Globus pallidus (tissue), 1 donor: ENCODE measurements at regions not wholly inside any gene's neighbourhood (a gene's known extent, or its start where the extent isn't known, plus 50 kb on each side); places are given as distances from the start of the nearest gene placed in this dataset.
"Not testable (repeated sequence)": the region's sequence is repeated elsewhere in the genome, so short reads cannot be mapped to it uniquely, and the experiment has no call there.

Experiments used
- DNase-seq: peaks from one replicate; pipeline ENCODE4 v3.0.0-alpha.2; 2015; ENCODE audit warnings: low spot score

DNA sequence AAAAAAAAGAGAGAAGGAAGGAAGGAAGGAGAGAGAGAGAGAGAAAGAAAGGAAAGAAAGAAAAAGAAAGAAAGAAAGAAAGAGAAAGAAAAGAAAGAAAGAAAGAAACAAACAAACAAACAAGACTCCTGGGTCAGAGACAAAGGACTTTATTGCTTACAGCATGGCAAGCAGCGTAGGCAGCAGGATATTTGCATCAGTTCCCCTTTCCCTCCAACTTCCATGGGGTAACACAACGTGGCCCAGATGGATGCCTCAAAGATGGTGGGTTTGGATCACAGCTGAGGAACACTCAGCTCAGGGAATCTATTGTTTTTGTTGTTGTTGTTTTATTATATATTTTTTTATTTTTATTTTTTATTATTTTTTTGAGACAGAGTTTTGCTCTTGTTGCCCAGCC lies 128.5 kb upstream of the VKORC1L1 start:
- no peak for DNase-seq

- DNase-seq = no peak
These were observed 126.5 kb upstream of the VKORC1L1 start for GRCh38 chr7:65746398-65746669.

- no peak for DNase-seq
These were observed 123.8 kb upstream of the VKORC1L1 start for GRCh38 chr7:65749039-65749438.

GRCh38 chr7:65749518-65749917 lies 123.4 kb upstream of the VKORC1L1 start:
- DNase-seq = no peak

- peak; percentile 91 for DNase-seq
These were observed 122.1 kb upstream of the VKORC1L1 start for GRCh38 chr7:65750511-65751344.

GRCh38 chr7:65754070-65754469 lies 118.8 kb upstream of the VKORC1L1 start:
- DNase-seq = not testable (repeated sequence)

GRCh38 chr7:65758991-65759390 lies 113.9 kb upstream of the VKORC1L1 start:
- not testable (repeated sequence) for DNase-seq

GRCh38 chr7:65762712-65763111 lies 110.2 kb upstream of the VKORC1L1 start:
- not testable (repeated sequence) for DNase-seq

DNA sequence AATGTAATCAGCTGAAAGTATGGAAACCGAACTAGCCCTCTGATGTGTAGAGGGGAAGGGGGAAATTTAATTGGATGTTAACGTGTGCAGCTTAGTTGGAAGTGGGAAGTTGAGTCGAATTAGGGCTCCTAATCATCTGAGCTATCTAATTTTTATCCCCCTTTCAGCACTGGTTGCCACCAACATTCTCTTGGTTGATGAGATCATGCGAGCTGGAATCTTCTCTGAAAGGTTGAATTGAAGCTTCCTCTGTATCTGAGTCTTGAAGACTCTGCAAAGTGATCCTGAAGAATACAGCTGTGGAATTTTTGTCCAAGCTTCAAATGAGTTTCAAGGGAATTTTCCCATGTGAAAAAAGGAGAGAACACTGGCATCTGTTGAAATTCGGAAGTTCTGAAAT lies 109.8 kb upstream of the VKORC1L1 start:
- DNase-seq = not testable (repeated sequence)

- peak; percentile 92 for DNase-seq
These were observed 102.2 kb upstream of the VKORC1L1 start for GRCh38 chr7:65770473-65771225.

GRCh38 chr7:65771226-65771569 lies 101.7 kb upstream of the VKORC1L1 start:
- DNase-seq = not testable (repeated sequence)

DNA sequence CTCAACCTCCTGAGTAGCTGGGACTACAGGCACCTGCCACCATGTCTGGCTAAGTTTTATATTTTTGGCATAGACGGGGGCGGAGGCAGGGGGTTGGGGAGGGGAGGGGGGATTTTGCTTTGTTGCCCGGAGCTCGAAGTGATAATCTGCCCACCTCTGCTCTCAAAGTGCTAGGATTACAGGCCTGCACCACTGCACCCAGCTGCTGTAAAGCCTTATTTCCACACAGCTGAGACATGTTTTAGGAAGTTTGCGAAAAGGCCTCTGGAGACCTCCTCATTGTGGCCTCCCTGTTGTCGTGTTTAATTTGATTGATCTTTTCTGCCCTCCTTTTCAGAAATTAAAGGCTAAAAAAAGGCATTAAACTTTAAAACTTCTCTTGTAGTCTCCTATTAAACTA lies 96.2 kb upstream of the VKORC1L1 start:
- not testable (repeated sequence) for DNase-seq

DNA sequence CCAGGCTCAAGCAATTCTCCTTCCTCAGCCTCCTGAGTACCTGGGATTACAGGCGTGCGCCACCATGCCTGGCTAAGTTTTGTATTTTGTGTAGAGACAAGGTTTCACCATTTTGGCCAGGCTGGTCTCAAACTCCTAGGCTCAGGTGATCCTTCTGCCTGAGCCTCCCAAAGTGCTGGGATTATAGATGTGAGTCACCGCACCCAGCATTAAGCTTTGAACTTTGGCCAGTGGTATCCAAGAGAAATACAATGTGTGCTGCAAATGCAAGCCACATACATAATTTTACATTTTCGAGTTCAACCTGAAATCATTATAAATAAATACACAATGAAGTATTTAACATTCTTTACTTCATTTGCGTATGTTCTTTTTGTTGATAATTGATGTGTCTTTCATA lies 82.9 kb upstream of the VKORC1L1 start:
- not testable (repeated sequence) for DNase-seq

- not testable (repeated sequence) for DNase-seq
These were observed 81.1 kb upstream of the VKORC1L1 start for GRCh38 chr7:65791788-65792187.

DNA sequence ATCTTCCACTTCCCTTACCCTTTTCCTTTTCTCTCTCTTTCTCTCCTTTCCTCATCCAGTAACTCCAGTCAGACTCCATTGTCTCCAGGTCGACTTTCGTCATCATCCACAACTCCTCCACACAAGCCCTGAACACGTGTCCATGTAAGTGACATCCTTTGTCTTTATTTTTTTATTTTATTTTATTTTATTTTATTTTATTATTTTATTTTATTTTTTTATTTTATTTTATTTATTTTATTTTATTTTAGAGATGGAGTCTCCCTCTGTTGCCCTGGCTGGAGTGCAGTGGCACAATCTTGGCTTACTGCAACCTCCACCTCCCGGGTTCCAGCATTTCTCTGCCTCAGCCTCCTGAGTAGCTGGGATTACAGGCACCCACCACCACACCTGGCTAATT lies 80.1 kb upstream of the VKORC1L1 start:
- not testable (repeated sequence) for DNase-seq

DNA sequence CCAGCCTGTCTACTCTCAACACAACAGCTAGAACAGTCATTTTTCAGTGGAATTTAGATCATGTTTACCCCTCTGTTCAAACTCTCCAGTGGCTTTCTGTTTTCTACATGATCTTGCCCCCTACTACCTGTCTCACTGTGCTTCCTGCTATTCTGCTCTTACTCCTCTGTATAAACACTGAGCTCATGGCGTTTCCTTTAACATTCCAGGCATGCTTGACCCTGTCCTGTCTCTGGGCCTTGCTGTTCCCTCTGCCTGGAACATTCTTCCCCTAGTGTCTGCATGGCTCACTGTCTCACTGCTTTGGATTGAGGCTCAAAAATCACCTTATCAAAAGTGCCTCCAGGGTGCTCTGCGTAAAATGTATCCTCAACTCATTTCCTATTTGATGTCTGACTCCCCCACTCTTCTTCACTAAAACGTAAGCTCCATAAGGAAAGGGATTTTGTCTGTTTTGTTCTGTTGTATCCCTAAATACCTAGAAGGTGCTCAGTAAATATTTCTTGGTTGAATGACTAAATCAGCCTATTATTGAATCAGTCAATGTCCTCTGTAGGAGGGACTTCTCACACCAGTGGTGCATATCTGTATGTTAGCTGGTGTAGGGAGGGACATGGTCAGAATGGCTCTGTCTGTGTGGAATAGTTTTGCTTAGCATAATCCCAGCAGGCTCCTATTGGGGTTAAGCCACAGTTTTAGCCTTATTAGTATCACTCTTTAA lies 78.0 kb upstream of the VKORC1L1 start:
- DNase-seq = not testable (repeated sequence)

- DNase-seq = not testable (repeated sequence)
These were observed 77.5 kb upstream of the VKORC1L1 start for GRCh38 chr7:65795392-65795716.

- no peak for DNase-seq
These were observed 76.7 kb upstream of the VKORC1L1 start for GRCh38 chr7:65796205-65796604.

- DNase-seq = not testable (repeated sequence)
These were observed 75.8 kb upstream of the VKORC1L1 start for GRCh38 chr7:65797086-65797485.

GRCh38 chr7:65797566-65797965 lies 75.3 kb upstream of the VKORC1L1 start:
- not testable (repeated sequence) for DNase-seq

- DNase-seq = no peak
These were observed 74.5 kb upstream of the VKORC1L1 start for GRCh38 chr7:65798111-65799075.

DNA sequence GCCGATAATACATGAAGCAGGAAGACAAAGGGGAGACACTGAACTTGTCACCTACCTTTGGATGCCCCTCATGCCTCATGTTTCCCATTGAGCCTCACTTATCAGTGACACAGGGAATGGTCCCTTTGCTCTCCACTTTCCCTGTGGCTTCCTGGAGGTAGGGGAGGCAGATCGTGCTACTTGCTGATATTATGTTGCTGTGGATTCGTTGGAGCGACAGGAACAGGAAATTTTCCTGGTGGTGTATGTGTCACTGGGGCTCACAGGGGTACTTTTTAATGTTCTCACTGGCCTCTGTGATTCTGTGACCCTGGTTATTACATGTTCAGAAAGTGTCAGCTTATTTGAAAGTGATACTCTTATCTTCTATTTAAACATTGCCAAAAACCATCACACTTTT lies 72.7 kb upstream of the VKORC1L1 start:
- DNase-seq = not testable (repeated sequence)
